HG03432 (cell line): ENCODE measurements at regions not wholly inside any gene's neighbourhood (a gene's known extent, or its start where the extent isn't known, plus 50 kb on each side); places are given as distances from the start of the nearest gene placed in this dataset.

Source experiments
- ATAC-seq: cut with Tn5 transposase; IDR thresholded peaks from one replicate; pipeline ENCODE4 v1.9.1; 2021; ENCODE audit warnings: mild to moderate bottlenecking, moderate library complexity; ENCODE audit not compliant: unreplicated experiment

DNA sequence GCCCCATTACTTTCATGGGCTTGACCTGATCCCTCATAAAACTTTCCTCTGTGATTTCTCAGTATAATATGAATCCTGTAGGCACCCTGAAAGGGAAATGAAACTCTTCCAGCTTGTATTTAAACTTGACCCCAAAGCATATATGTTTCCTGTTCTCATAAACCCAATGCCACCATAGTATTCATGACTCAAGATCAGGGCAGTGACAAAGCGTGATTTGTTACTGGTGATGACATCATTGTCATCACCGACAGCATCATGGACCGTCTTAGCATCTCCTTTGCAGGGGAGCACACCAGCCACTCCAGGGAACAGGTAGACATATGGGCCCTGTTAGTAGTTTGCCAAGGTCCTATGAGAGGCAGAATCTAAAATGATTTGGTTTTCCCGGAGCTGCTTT is 741.2 kb downstream of the NR2F2 start:
- ATAC-seq, result no peak

DNA sequence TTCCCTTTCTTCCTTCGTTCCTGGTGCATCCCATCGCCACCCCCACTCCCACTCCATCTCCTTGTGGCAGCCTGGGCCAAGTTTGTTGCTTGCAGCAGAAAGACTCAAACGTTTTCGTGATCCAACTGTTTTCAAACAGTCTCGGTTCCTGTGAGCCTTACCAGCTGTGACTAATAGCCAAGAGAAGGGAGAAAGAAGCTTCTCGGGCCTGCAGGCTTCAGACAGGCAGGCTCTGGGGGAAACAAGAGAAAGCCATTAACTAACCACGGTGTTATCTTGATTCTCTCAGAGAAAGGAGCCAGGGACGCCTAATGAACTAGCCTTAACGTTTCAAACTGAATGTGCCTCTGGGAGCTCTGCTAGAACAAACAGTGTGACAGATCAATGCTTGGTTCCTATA is 742.0 kb downstream of the NR2F2 start:
- no peak for ATAC-seq

DNA sequence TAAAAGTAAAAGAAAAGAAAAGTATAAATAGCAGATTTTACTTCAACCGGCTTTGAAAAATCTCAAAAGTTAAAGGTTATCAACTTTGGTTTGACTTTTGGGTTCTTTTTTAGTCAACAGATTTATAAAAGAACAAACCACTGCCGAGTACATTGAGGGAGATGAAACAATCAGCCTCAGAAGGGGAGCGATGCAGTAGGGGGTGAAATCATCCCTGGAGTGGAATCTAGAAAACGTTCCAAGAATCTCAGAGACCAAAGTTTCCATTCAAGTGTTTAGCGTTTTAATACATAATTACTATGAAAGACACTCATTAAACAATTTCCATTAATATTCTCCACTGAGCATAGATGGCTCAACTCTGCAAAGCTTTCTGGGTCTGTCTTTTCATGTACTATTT is 745.5 kb downstream of the NR2F2 start:
- ATAC-seq, result no peak

DNA sequence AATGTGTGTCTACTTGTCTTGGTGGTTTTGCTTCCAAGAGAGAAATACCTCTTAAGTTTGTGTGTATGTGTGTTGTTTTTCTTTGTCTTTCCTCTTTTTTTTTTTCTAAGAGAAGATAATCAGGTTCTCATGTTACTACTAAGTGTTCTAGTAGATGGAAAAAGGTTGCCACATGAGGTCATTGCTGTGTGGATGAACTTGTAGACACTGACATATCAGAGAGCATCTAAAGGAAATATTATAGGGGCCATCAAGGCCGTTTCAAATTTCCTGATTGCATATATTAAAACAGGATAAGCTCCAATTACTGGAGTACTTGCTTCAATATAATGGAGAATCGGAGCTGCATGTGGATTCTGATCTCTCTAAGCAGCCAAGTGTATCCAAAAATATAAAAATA is 747.5 kb downstream of the NR2F2 start:
- no peak for ATAC-seq

DNA sequence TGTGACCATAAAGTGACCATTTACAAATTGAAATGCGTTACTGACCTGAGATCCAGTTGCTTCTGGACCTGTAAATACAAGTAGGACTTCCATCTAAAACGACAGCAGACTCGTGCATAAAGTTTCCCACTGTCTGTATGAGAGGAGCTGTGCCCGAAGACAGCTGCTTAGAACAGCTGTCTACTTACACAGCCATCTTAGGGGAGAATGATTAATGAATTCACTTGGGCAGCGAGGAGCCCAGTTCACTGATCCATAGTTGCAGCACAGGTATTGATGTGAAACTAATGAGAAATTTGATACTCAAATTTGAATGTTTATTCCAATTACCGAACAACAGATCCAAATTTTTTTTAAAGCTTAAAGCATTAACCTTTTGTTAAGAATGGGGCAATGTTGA is 748.1 kb downstream of the NR2F2 start:
- no peak for ATAC-seq

DNA sequence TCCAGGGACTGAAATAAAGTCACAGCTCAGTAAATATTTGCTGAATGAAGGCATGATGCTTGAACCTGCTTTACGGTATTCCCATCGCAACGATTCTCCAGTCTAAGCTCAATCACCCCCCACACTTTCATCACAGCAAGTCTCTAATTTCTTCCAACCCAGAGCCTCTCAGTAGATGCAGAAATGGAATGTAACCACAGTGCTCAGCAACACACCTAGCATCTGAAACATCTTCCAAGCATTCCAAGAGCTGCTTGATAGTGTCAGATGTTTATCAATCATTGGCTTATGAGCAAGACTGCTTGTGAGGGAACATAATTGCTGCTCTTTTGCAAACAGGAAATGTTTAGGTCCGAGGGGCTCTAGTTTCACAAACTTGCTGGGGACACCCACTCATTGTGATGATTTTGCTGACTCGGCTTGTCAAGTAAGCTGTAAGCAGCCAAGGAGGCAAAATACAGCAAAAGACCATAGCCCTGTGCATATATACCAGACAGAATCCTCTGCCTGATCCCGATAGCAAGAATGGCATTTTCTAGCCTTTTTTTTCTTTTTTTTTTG is 751.2 kb downstream of the NR2F2 start:
- ATAC-seq, result no peak

DNA sequence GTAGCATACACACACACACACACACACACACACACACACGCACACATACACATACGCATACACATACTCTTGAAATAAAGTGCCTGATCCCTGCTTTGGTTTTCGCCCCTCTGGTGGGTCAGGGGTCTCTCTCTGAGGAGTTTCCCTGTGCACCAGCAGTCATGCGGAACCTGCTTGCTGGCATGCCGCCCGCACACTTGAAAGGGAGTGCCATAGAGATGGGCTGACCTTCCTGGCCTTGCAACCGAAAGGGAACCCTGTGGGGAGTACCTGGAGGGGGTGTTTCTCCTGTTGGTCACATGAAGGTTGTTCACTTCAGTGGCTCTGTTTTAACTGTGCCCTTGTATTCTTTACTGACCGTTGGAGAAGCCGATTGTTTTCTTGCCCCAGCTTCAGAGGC is 752.3 kb downstream of the NR2F2 start:
- ATAC-seq, result no peak

DNA sequence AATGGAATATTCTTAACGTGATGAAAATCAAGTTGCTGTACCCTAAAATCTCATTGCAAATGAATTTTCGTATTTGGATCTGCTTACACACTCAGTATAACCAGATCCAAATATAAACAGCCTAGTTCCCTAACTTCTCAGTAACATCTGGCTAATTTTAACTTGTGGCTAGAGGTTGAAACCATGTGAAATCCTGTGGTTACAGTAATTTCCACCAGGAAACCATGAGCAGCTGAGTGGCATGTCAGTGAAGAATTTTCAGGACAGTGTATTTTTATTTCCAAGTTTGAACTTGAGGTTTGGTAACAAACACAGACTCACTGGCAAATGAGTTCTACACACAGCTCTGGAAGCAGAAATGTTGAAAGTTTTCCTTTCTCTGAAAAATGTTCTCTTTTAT is 754.1 kb downstream of the NR2F2 start:
- ATAC-seq, result no peak

DNA sequence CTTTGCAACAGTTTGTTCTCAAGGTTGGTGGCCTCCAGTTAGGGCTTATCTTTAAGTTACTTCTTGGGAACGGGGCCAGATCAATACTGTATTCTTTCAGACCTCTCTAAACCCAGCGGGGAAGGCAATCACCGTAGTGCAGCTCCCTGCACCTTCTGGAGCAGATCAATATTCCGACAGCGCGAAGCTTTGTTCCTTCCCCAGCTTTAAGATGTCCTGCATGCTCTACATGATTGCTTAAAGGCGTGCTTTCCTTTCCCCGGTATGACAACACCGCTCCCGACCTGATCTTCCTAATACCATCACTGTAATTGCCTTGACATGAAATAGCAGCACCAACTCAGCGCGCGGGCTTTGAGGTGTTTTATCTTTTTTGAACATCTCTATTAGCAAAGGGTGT is 755.2 kb downstream of the NR2F2 start:
- no peak for ATAC-seq

DNA sequence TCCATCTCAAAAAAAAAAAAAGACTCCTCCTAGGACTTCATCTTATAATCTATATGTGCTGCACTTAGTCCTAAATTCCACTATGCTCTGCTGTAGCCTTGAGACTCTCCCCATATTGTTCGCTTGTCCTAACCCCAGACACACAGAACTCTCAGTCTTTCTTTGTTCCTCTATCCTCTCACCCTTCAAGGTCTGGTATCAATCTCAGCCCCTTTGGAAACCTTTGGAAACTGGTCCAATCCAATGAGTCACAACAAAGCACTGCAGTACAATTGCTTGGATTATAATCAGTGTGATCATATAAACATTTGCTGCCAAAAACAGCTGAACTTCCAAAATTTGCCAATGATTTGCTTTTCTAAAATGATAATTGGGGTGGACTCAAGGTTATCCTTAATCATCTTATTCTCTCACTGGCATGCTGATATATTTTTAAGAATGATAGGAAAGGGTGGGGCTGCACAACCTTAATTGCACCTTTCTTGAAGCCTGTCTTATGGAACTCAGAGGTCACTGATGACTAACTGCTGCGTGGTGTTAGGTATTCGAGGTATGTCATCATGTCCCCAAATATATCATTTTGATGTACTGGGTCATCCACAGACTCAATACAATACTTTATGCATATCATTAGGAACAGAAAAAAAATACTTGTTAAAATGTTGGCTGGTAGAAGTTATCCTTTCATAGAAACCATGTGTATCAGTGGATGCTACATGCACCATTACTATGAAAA is 756.7 kb downstream of the NR2F2 start:
- ATAC-seq, result no peak

DNA sequence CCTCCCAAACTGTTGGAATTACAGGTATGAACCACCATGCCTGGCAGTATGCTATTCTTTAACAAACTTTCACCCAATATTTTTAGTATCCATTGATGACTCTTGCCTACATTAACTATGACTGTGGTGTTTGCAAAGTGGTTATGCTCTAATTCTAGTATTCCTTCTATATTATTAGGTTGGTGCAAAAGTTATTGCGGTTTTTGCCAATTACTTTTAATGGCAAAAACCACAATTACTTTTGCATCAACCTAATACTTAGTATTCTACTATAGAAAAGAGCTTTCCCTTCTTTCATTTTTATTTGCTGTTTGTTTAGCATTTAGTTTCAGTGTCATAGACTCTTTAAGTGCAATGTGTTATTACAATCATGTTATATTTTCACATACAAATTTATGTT is 760.6 kb downstream of the NR2F2 start:
- no peak for ATAC-seq

DNA sequence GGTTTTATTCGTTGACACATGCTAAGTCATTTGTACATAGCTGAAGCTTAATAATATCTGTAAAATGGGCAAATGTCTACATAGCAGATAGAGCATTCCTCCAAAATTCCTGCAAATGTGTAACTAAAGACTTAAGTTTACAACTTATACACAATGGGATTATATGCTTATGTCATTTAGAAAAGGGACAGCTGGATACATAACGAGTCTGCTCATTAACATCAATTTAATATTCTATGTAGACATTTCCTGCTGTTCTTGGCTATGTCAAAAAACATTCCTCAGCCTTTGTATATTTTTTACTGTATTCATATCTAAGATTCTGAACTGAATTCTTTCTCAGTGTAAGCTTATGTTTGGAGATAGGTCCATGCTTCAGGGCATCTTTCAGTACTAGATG is 762.2 kb downstream of the NR2F2 start:
- ATAC-seq, result no peak

DNA sequence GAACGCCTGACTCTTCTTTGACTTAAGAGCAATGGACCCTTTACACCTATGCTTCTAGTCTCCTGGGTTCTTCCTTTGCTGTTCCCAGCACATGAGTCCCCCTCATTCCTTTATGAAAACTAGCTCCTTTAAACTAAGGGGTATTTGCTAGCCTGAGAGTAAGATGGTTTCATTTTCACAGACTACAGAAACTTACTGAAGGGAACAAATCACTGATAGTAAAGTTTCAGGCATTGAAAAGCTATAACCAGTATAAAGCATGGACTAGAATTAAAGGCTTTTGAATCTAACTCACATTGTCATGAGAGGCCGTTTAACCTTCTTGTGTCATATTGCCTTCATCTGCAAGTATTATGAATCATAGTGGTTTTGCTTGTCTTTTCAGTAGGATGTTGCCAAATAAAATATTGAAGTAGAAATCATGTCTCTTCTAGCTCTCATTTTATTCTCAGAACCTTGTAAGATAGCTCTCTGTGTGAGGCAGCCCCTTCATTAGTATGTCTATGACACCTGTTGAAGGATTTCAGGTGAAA is 765.9 kb downstream of the NR2F2 start:
- ATAC-seq, result no peak

DNA sequence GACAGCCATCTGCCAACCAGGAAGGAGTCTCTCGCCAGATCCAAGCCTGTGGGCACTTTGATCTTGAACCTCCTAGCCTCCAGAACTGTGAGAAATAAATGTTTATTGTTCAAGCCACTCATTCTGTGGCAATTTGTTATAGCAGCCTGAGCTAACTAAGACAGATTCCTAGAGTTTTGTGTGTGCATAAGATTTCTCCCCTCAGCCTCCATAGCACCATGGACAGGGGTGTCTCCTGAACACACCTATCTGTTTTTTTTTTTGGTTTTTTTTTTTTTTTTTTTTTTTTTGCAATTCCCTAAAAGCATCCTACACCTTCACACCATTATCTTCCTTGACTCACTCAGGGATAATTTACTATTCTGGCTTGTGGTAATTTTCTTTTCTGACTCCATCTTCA is 768.5 kb downstream of the NR2F2 start:
- no peak for ATAC-seq

DNA sequence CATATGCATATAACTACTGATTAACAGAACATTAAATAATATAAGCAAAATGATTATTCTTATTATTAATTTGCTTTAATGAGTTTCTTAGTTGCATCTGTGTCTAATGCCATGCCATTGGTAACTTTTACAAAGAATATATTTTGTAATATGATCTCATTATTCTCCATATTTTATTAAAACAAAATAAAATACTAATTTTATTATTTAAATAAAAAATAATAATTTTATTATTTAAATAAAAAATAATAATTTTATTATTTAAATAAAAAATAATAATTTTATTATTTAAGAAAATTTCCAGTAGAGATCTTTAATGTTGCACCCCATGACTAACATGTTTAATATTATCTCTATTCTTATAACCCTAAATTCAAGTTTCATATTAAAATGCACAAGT is 771.1 kb downstream of the NR2F2 start:
- ATAC-seq, result no peak

DNA sequence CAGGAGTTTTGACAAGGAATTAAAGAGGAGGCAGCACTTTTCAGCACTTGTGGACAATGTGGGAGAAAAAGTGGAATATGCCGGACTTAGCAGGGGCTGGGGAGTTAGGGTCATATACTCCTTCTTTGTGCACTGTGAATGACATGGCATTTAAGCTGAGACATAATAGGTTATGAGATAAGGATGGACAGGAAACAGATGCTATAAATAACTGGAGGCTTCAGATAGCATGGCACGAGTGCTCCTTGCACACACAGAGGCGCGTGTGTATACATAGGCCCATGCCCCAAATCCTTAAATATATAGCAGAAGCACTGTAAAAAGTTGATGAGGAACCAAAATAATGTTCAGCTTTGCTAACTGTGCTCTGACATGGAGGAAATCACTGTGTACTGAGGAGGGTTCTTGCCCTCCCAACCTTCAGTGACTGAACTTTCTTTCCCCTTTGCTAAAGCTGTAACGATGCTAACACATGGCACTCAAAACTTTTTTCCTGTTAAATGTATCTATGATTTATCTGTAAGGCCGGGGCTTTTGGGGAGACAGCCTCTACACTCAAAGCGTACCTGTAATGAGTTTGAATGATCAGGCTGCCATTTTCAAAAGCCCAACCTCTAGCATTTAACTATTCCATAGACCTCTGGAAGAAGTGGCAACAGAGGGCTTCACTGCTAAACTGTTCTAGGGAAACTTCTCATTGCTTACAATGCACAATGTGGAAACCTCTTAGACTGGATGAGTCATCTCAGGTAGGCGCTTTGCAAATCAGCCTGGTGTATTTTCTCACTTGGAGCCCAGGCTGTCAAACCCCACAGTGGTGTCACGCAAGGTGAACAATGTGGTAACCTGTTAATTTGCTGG is 784.6 kb downstream of the NR2F2 start:
- no peak for ATAC-seq

DNA sequence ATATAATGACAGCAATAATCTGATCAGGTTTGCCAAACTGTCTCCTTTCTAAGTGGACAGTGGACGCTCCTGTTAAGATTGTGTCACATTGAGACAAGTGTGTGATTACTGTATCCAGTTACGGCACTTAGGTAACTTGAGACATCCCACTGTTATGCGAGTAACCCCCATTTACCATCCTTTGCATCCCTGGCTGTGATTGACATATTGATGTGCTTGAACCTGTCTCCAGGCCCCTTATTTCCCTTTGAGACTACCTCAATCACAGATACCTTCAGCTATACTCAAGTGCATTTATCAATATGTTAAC is 785.2 kb downstream of the NR2F2 start:
- no peak for ATAC-seq

DNA sequence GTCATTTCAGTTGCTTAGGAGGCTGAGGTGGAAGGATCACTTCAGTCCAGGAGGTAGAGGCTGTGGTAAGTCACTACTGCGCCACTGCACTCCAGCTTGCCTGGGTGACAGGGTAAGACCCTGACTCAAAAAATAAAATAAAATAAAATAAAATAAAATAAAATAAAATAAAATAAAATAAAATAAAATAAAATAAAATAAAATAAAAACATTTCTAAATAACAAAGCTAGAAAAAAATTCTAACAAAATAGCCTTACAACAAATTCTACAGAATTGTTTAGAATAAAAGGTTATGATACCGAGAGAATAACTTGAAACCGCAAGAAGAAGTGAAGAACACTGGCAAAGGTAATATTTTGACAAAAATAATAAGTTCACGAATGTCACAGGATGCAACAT is 794.3 kb downstream of the NR2F2 start:
- ATAC-seq, result no peak

DNA sequence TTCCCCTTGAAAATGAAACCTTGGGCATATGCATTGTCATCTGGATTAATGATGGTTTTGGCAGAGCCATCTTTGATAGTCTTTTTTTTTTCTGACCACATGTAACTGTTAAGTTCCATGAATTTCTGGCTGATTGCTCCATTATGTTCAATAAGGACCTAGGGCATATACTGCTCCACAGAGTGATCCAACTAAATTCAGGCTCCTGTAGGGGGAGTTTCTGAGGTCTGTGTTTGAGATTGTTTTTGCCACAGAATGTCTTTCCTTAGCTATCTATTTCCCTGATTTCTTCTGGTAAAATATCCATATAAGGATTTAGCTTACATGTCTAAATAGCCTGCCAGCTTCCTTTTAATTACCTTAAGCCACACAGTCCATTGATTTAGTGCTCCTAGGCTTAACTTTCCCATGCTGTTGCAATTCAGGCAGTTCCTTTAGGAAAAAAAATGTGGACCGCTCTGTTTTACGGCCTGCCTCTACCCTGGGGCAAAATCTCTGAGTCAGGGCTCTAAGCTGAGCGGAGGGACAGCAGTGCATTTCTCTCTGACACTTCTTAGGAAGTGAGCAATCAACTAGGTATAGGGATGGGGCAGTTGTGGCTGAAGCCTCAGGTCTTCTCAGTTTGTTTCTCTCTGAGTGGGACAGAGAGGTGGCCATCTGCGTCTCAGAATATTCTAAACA is 796.2 kb downstream of the NR2F2 start:
- ATAC-seq, result no peak

DNA sequence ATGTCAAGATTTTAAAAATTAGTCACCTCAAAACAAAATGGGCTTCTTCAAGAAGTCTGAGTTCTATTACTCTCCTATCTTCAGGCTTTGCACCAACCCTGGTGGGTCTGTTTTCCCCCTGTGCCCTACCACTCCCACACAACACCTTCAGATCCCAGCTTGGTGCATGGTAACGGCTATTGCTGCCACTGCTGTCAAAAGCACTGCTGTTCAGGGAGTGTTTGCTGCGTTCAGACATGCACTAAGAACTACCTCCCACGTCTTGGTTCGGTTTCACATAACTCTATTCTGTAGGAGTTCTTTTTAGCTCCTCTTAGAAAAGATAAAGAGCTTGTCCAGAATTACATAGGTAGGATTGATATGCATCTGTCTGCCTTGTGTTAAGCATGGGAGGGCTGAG is 799.2 kb downstream of the NR2F2 start:
- ATAC-seq, result no peak

DNA sequence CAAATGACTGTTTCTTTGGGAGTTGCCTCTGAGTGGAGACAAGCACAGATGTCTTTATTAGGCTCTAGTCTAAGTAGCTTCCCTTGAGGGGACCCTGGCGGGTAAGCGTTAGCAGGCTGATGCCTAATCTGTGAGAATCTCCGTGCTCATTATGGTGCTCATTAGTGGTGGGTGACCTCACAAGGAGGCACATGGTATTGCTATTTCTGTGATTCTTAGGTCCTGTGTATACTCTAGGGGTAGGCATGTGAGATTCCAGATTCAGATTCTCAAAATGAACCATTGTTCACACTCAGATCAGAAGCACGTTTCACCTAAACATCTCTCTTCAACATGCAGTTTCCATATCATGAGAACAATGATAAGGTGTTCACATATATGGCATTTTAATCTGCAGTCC is 809.7 kb downstream of the NR2F2 start:
- ATAC-seq, result no peak

DNA sequence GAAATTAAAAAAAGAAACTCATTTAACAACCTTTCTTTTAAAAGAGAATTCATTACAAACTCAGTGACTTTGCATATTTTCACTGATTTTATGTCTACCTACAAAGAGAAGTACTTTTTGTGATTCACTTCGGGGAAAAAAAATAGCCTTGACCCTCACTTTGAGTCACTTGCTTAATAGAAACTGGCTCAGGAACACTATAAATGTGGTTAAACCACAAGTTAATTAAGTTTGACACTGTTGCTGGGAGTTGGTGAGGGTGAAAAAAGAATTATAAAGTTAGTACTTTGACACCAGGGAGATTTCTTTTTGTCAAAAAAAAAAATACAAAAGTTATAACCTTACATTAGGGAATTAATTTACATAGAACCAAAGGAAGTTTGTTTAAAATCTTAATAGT is 810.9 kb downstream of the NR2F2 start:
- no peak for ATAC-seq
